ENCODE measurements at regions not wholly inside any gene's neighbourhood (a gene's known extent, or its start where the extent isn't known, plus 50 kb on each side); places are given as distances from the start of the nearest gene placed in this dataset.

- H3K4me2 ChIP-seq (ENCODE audit: insufficient read depth in 1 of 2, low read depth in 2 of 2, low read length in 2 of 2), result no peak overlapping the region
- H2BK5ac ChIP-seq (ENCODE audit: low read depth, low read length), result no peak overlapping the region
- H4K20me1 ChIP-seq (replicated peaks in 1 of 2; ENCODE audit: control insufficient read depth in 1 of 2, insufficient read depth in 2 of 2, low read length in 2 of 2), result no peaks in the 10 kb centered on the region
- H3K9me3 ChIP-seq (ENCODE audit: insufficient read depth in 2 of 2, low read depth in 1 of 2, low read length in 1 of 2), result peaks cover 0 to 4% of the 10 kb centered on the region in 2 experiments; a peak in 1 of 4 replicates
- H3K56ac ChIP-seq (replicated peaks; ENCODE audit: insufficient read length, low read depth, low read length), result no peak overlapping the region
- FAIRE-seq (no peak), DNase-seq (ENCODE audit: low read depth in 1 of 2, low spot score in 2 of 2) (no peak)
- no peak overlapping the region for H3K23ac ChIP-seq (ENCODE audit: insufficient read length)
- no peak overlapping the region for H3K4me3 ChIP-seq (ENCODE audit: extremely low read depth in 1 of 4, insufficient read depth in 2 of 4, low read depth in 3 of 4, low read length in 4 of 4)
- H3K79me2 ChIP-seq (ENCODE audit: control insufficient read depth in 1 of 2, insufficient read depth in 2 of 2, low read length in 2 of 2), result no peaks in the 10 kb centered on the region
- H3K79me1 ChIP-seq (ENCODE audit: low read depth, low read length), result no peaks in the 10 kb centered on the region
- H4K8ac ChIP-seq (ENCODE audit: extremely low read depth, insufficient read depth, low read length), result no peak overlapping the region
- H3K4ac ChIP-seq (replicated peaks; ENCODE audit: insufficient read length, low read depth, low read length), result no peak overlapping the region
- no peak overlapping the region for H4K5ac ChIP-seq (ENCODE audit: insufficient read length, low read depth, low read length)
- no peak overlapping the region for H2AK5ac ChIP-seq (ENCODE audit: low read depth, low read length)
- no peak overlapping the region for H3K9ac ChIP-seq (replicated peaks in 1 of 4; ENCODE audit: extremely low read depth in 1 of 4, low read depth in 3 of 4, low read length in 3 of 4)
- CTCF ChIA-PET (ENCODE audit: partially characterized antibody), result interaction anchor here (1.2 kb wide), 1 partner anchor 10 kb away, joined by 3 read pairs; no protein-coding TSS in a partner anchor
- H2AFZ ChIP-seq (ENCODE audit: low read length), result no peak overlapping the region
- H2BK120ac ChIP-seq (replicated peaks; ENCODE audit: low read depth, low read length), result no peak overlapping the region
- H3K27me3 ChIP-seq (replicated peaks in 1 of 4; ENCODE audit: control insufficient read depth in 3 of 4, extremely low read depth in 1 of 4, insufficient read depth in 3 of 4, low read length in 3 of 4), result no peaks in the 10 kb centered on the region
- H2BK12ac ChIP-seq (ENCODE audit: low read depth, low read length), result no peak overlapping the region
- no peak overlapping the region for H4K91ac ChIP-seq (replicated peaks; ENCODE audit: insufficient read length, low read length)
- no peak overlapping the region for H3K14ac ChIP-seq (ENCODE audit: insufficient read length)
- no peak overlapping the region for H3K27ac ChIP-seq (ENCODE audit: low read depth, low read length)
- no peaks in the 10 kb centered on the region for H3K36me3 ChIP-seq (ENCODE audit: control insufficient read depth in 2 of 4, insufficient read depth in 4 of 4, low read length in 3 of 4)
- H3K18ac ChIP-seq (ENCODE audit: extremely low read depth, low read length), result no peak overlapping the region
- no peaks in the 10 kb centered on the region for H3K23me2 ChIP-seq (ENCODE audit: low read depth, low read length)
- H2BK20ac ChIP-seq (ENCODE audit: low read length), result no peak overlapping the region
- WGBS, 2 experiments (ENCODE audit: extremely low coverage in 1 of 2, insufficient coverage in 1 of 2, insufficient read length in 1 of 2, insufficient replicate concordance in 2 of 2, low coverage in 1 of 2, low lambda C conversion rate in 2 of 2, missing lambda C conversion rate in 1 of 2), result 94% methylated on average over 2 of the region's 2 CpGs; no CpG with 5 or more reads in 1 of the 2 experiments
- H2BK15ac ChIP-seq (ENCODE audit: low read length), result no peak overlapping the region
- H3K4me1 ChIP-seq (replicated peaks in 1 of 4; ENCODE audit: control insufficient read depth in 3 of 4, insufficient read depth in 4 of 4, low read length in 3 of 4), result no peaks in the 10 kb centered on the region
- POLR2A ChIA-PET (ENCODE audit: partially characterized antibody), result no interaction called here
- no peak for TF ChIP-seq SP2 (IDR thresholded peaks at IDR 0.05; ENCODE audit: low read length)
- no peak for TF ChIP-seq POLR2A (IDR thresholded peaks at IDR 0.05; ENCODE audit: control extremely low read depth in 1 of 2, low read depth in 2 of 2, low read length in 2 of 2)
- no peak for TF ChIP-seq ZNF274 (IDR thresholded peaks at IDR 0.05; ENCODE audit: borderline replicate concordance, extremely low read depth, low read length)
- no peak for TF ChIP-seq PHF8 (conservative IDR thresholded peaks at IDR 0.05; ENCODE audit: low read depth, low read length)
- no peak for TF ChIP-seq SRF (IDR thresholded peaks at IDR 0.05; ENCODE audit: low read depth, low read length)
- no peak for TF ChIP-seq NANOG (IDR thresholded peaks at IDR 0.05; ENCODE audit: insufficient read depth, low read depth, low read length, poor library complexity, severe bottlenecking)
- no peak for TF ChIP-seq JUND (IDR thresholded peaks at IDR 0.05; ENCODE audit: low read length)
- TF ChIP-seq HDAC2 (IDR thresholded peaks at IDR 0.05; ENCODE audit: borderline replicate concordance in 1 of 2, low read depth in 2 of 2, low read length in 2 of 2), result no peak
- no peak for TF ChIP-seq TAF1 (IDR thresholded peaks at IDR 0.05; ENCODE audit: low read depth, low read length)
- TF ChIP-seq EP300 (IDR thresholded peaks at IDR 0.05; ENCODE audit: borderline replicate concordance in 1 of 2, low read depth in 2 of 2, low read length in 2 of 2), result no peak
- no peak for TF ChIP-seq USF2 (IDR thresholded peaks at IDR 0.05; ENCODE audit: low read length)
- TF ChIP-seq RXRA (IDR thresholded peaks at IDR 0.05; ENCODE audit: insufficient read depth, low read depth, low read length), result no peak
- no peak for TF ChIP-seq CHD2 (IDR thresholded peaks at IDR 0.05; ENCODE audit: low read length)
- no peak for TF ChIP-seq BRCA1 (IDR thresholded peaks at IDR 0.05; ENCODE audit: low read depth, low read length)
Observed at GRCh38 chr5:97576956-97577355, 393.9 kb upstream of the RIOK2 start.

All from H1 (cell line).